ENCODE measurements at regions not wholly inside any gene's neighbourhood (a gene's known extent, or its start where the extent isn't known, plus 50 kb on each side); places are given as distances from the start of the nearest gene placed in this dataset.
"Not testable (repeated sequence)": the region's sequence is repeated elsewhere in the genome, so short reads cannot be mapped to it uniquely, and the experiment has no call there.

DNA sequence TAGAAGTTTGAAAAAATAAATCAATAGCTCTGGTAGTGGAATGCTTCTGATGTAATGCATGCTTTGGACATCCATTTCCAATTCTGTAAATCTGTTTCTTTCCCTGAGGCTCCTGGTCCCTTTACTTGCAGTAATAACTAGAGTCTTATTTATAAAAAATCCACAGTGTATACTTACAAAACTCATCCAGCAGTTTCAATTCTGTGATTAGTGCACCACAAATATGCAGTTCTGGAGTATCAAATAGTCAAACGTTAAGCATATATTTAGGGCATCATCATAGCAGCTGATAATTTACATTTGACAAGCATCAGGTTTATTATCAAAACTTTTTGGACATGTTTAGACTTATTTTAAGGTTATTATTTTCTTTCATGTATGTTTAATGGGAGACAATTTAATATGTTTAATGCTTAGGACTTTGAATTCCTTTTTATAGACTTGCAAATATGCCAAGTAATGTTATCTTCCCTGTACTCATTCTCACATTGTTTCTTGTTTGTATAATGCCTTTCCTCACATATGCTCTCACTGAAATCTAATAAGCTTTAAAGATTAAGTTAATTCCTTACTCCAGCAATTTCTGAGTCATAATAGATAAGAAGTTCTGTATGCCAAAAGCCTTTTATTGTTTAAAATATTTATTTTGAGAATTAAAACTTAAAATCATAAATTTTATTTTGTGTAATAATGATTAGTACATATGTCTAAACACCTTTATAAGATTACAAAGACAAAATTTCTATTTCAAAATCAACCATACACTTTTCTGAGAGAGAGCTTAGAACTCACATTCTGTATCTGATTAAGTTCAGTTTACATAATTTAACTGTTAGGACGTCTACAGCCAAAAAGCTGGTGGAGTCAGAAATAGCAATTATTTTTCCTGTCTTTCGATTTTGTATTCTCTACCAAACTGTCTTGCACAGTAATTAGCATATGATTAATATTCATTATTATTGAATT is 341.5 kb upstream of the TMEFF2 start:
- ATAC-seq (no peak), DNase-seq (ENCODE audit: low read depth in 1 of 2, low spot score in 1 of 2) (no peak), FAIRE-seq (no peak)
- H3K9me3 ChIP-seq = no peaks in the 10 kb centered on the region
- 58% methylated on average over 3 of the region's 3 CpGs for WGBS (ENCODE audit: missing lambda C conversion rate)
- H3K4me1 ChIP-seq = peaks cover 5% of the 10 kb centered on the region; the same call in 1 of the 3 replicates
- no peak overlapping the region for H3K27ac ChIP-seq
- ChIA-PET POLR2A (no interaction called here), CTCF (interaction anchor here (1.0 kb wide), 1 partner anchor 33 kb away, joined by 3 read pairs; no protein-coding TSS in a partner anchor)
- no peak for TF ChIP-seq BHLHE40 (IDR thresholded peaks at IDR 0.05; ENCODE audit: low read depth, low read length)
- H3K4me2 ChIP-seq = no peak overlapping the region
- no peak overlapping the region for H3K4me3 ChIP-seq

DNA sequence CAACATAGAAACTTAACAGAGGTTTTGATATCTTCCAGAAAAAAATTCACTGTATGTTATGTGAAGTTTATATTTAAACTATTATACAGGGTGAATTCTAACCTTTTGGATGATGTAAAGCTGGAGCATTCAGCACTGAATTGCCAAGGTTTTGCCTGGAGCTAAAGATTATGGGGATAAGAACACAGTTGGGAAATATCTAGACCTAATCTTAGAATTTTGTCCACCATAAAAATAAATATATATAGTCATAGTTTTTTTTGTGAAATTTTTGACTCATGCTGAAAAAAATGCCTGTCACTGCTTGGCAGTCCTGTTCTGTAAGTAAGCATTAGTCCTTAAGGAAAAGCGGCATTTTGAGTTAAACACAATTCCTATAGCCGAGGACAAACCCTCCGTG is 339.3 kb upstream of the TMEFF2 start:
- FAIRE-seq (no peak), DNase-seq (ENCODE audit: low read depth in 1 of 2, low spot score in 1 of 2) (no peak), ATAC-seq (no peak)
- TF ChIP-seq, protein P1, sequence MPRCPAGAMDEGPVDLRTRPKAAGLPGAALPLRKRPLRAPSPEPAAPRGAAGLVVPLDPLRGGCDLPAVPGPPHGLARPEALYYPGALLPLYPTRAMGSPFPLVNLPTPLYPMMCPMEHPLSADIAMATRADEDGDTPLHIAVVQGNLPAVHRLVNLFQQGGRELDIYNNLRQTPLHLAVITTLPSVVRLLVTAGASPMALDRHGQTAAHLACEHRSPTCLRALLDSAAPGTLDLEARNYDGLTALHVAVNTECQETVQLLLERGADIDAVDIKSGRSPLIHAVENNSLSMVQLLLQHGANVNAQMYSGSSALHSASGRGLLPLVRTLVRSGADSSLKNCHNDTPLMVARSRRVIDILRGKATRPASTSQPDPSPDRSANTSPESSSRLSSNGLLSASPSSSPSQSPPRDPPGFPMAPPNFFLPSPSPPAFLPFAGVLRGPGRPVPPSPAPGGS (IDR thresholded peaks at IDR 0.05) = no peak
- no peak for TF ChIP-seq NPAS2 (CRISPR knock-in tag; IDR thresholded peaks at IDR 0.05; ENCODE audit: borderline replicate concordance)
- no peak for TF ChIP-seq MYC (IDR thresholded peaks at IDR 0.05; ENCODE audit: borderline replicate concordance, low read length)
- TF ChIP-seq SREBF2 (IDR thresholded peaks at IDR 0.05) = no peak
- no peak for TF ChIP-seq RNF2 (IDR thresholded peaks at IDR 0.05; ENCODE audit: borderline replicate concordance, low read depth)
- TF ChIP-seq SMC3 (IDR thresholded peaks at IDR 0.05) = no peak
- TF ChIP-seq, protein P2, sequence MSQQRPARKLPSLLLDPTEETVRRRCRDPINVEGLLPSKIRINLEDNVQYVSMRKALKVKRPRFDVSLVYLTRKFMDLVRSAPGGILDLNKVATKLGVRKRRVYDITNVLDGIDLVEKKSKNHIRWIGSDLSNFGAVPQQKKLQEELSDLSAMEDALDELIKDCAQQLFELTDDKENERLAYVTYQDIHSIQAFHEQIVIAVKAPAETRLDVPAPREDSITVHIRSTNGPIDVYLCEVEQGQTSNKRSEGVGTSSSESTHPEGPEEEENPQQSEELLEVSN (IDR thresholded peaks at IDR 0.05; ENCODE audit: borderline replicate concordance, low read depth) = no peak
- TF ChIP-seq, protein P3, sequence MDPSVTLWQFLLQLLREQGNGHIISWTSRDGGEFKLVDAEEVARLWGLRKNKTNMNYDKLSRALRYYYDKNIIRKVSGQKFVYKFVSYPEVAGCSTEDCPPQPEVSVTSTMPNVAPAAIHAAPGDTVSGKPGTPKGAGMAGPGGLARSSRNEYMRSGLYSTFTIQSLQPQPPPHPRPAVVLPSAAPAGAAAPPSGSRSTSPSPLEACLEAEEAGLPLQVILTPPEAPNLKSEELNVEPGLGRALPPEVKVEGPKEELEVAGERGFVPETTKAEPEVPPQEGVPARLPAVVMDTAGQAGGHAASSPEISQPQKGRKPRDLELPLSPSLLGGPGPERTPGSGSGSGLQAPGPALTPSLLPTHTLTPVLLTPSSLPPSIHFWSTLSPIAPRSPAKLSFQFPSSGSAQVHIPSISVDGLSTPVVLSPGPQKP (IDR thresholded peaks at IDR 0.05; ENCODE audit: low read depth, low read length) = no peak
- no peak for TF ChIP-seq EHF (CRISPR knock-in tag; IDR thresholded peaks at IDR 0.05)
- TF ChIP-seq GATA3 (IDR thresholded peaks at IDR 0.05; ENCODE audit: borderline replicate concordance) = no peak
- no peak for TF ChIP-seq MAFK (IDR thresholded peaks at IDR 0.05; ENCODE audit: partially characterized antibody)
- TF ChIP-seq HOXB13 (CRISPR knock-in tag; IDR thresholded peaks at IDR 0.05; ENCODE audit: low read depth) = no peak
- TF ChIP-seq RFX5 (IDR thresholded peaks at IDR 0.05) = no peak
- TF ChIP-seq MAZ (IDR thresholded peaks at IDR 0.05; ENCODE audit: borderline replicate concordance, low read depth, low read length) = no peak
- TF ChIP-seq ZFP36 (IDR thresholded peaks at IDR 0.05; ENCODE audit: borderline replicate concordance, partially characterized antibody) = no peak
- no peak for TF ChIP-seq HDAC2 (IDR thresholded peaks at IDR 0.05)
- no peak for TF ChIP-seq EHMT2 (IDR thresholded peaks at IDR 0.05; ENCODE audit: low read depth)
- ChIA-PET CTCF (no interaction called here), POLR2A (no interaction called here)
- Histone ChIP-seq H3K27ac (no peak overlapping the region), H3K4me2 (no peak overlapping the region), H3K9me3 (no peaks in the 10 kb centered on the region), H3K4me3 (no peak overlapping the region), H3K4me1 (peaks cover 5% of the 10 kb centered on the region; the same call in 1 of the 3 replicates)
- WGBS (ENCODE audit: missing lambda C conversion rate) = 85% methylated on average over 3 of the region's 3 CpGs

DNA sequence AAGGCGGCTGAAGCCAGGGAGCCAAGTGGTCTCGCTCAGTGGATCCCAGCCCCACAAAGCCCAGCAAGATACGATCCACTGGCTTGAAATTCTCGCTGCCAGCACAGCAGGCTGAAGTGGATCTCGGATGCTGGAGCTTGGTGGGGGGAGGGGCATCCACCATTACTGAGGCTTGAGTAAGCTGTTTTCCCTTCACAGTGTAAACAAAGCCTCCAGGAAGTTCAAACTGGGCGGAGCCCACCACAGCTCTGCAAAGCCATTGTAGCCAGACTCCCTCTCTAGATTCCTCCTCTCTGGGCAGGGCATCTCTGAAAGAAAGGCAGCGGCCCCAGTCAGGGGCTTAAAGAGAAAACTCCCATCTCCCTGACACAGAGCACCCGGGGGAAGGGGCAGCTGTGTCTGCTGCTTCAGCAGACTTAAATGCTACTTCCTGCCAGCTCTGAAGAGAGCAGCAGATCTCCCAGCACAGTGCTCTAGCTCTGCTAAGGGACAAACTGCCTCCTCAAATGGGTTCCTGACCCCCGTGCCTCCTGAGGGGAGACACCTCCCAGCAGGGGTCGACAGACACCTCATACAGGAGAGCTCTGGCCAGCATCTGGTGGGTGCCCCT is 330.0 kb upstream of the TMEFF2 start:
- POLR2A ChIA-PET = not testable (repeated sequence)

DNA sequence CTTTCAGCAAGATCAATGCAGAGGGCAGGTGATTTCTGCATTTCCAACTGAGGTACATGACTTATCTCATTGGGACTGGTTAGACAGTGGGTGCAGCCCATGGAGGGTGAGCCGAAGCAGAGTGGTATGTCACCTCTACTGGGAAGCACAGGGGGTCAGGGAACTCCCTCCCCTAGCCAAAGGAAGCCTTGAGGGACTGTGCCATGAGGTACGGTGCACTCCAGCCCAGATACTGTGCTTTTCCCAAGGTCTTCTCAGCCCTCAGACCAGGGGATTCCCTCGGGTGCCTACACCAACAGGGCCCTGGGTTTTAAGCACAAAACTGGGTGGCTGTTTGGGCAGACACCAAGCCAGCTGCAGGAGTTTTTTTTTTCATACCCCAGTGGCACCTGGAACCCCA is 329.5 kb upstream of the TMEFF2 start:
- 38% methylated on average over 3 of the region's 3 CpGs for WGBS (ENCODE audit: missing lambda C conversion rate)
- DNase-seq (ENCODE audit: low read depth in 1 of 2, low spot score in 1 of 2); POLR2A ChIA-PET; ATAC-seq; H3K4me3 ChIP-seq; H3K4me2 ChIP-seq; H3K27ac ChIP-seq; H3K4me1 ChIP-seq; H3K9me3 ChIP-seq; FAIRE-seq; CTCF ChIA-PET: not testable (repeated sequence)

More for the DNA sequence above, 330.0 kb upstream of the TMEFF2 start:
- H3K27ac ChIP-seq, FAIRE-seq, CTCF ChIA-PET, H3K9me3 ChIP-seq, ATAC-seq, H3K4me1 ChIP-seq, H3K4me2 ChIP-seq, H3K4me3 ChIP-seq: not testable (repeated sequence)
- peak in 1 of 2 experiments; percentile 7 for DNase-seq (ENCODE audit: low read depth in 1 of 2, low spot score in 1 of 2)
- 61% methylated on average over 7 of the region's 10 CpGs for WGBS (ENCODE audit: missing lambda C conversion rate)
